Activated CD4-positive, alpha-beta T cell treated with anti-CD3 and anti-CD28 coated beads, Interleukin-10, Interleukin-2, amounts not matched to agents 100 ng/mL and 50 ng/mL, durations not matched to agents 16 hours and 8 hours (primary cell): ENCODE measurements at regions not wholly inside any gene's neighbourhood (a gene's known extent, or its start where the extent isn't known, plus 50 kb on each side); places are given as distances from the start of the nearest gene placed in this dataset.

Source experiments
- DNase-seq: peaks from one replicate; pipeline ENCODE4 v3.0.0-alpha.2; 2020

- DNase-seq = no peak
Observed at GRCh38 chr13:99892866-99893504, 78.6 kb downstream of the ZIC5 start.

DNA sequence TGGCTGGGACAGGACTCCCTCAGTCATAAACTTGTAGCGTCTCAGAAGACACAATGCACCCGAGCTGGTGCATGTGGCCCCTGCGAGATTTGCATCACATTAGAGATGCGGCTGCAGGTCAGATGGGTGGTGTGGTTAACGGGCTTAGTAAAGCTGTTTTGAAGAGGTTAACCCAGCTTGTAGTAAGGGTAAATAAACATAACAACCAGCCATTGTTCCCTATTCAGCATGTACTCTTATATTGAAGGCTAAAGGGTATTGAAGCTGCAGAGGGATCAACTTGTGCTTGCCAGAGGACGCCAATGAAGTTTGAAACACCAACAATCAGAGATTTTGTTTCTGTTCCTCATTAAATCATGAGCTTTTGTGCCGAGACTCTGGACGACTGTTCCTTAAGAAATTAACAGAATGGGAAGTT lies 79.4 kb downstream of the ZIC5 start:
- DNase-seq = no peak

GRCh38 chr13:99886706-99887105 lies 84.9 kb downstream of the ZIC5 start:
- DNase-seq = no peak

DNA sequence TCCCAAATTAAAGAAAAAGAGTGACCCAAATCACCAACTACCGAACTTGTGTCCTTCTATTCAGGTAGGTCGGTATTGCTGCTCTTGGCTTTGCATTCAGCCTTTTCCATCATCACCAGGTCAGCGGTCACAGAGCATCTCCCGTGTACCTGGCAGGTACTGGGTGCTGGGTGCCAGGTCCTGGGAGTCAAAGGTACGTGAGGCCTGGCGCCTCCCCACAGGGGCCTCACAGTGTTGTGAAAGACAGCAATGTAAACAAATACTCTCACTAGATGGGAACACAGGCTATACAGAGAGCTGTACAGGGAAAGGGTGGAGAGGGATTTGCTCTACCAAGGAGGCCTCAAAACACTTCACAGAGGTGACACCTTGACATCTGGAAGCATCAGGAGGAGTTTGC lies 86.7 kb downstream of the ZIC5 start:
- DNase-seq = no peak

DNA sequence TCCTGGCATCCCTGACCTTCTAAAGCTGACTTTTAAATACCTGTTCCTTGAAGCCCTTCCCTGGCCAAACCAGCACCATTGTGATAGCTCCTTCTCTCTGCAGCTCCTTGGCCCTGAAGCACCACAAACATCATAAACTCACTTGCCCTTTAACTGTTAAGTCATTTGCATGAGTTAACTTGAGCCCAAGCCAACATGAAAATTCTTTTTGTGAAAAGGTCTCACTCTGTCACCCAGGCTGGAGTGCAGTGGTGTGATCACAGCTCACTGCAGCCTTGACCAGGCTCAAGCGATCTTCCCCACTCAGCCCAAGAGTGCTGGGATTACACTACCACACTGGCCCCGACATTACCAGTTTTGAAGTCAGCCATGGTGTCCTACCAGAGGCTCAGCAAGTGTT lies 87.8 kb downstream of the ZIC5 start:
- DNase-seq = no peak

GRCh38 chr13:99878921-99879610 lies 92.5 kb downstream of the ZIC5 start:
- no peak for DNase-seq

- DNase-seq = no peak
Observed at GRCh38 chr13:99876651-99877050, 94.9 kb downstream of the ZIC5 start.

- DNase-seq = no peak
Observed at GRCh38 chr13:99875391-99875790, 96.2 kb downstream of the ZIC5 start.

- no peak for DNase-seq
Observed at GRCh38 chr13:99873832-99874430, 97.6 kb downstream of the ZIC5 start.

DNA sequence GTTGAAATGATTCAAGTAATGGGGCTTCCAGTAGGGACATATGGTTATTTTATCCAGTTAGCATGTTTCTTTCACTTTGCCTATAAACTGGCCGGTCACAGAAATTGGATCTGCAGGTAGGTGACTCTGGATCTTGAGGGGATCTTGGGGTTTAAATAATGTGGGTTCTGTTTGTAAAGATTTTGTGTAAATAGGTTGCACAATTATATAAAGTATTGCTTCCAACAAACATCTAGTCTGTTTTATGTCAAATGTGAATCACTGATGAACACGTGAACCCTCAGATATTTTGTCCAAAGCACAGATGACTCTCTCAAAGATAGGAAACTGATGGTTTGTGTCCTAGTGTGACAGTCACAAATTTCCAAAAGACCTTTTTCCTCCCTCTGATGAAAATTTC lies 98.4 kb downstream of the ZIC5 start:
- DNase-seq = no peak

DNA sequence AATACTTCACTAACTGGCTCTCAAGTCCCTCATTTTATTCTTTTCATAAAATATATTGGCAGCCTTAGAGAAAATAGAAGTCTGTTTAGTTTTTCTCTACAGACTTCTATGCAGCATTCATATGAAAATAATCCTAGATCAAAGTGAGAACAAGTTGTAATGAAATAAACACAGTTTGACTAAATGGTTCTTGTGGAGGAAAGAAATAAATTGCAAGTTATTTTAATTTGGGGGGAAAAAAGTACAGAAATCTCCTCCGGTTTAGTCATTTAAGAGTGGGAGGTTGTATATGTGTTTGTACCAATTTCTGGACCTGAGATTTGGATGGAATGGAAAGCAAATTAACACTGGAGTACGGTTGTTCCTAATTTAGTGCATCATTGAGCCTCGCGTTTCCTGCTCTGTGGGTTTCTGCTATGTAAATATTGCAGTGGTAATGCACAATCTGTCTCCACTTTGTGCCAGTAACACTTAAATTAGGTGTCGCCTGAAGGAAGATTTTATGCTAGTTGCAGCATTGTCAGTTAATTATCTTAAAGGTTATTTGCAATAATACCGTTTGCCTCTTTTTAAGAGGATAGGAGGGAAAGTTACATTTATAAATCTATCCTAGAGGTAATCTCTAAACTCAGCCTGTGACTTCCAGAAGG lies 100.2 kb downstream of the ZIC5 start:
- DNase-seq = no peak

DNA sequence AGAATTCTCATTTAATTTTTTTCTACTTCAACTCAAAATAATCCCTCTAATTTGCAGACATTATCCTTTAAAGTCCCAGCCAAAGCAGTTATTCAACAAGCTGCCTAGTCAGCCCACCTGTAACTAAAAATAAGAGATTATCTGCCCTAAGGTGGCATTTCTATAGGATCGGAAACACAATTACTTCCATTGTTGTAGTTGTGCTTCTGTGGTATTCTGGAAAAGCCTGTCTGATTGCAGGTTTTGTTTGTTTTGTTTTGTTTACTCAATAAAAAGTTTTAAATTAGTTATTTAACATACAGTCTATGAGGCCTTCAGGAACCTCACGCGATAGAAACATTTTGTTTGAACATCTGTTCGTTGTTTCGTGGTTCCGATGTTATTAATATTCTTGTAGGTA lies 101.0 kb downstream of the ZIC5 start:
- DNase-seq = no peak

- no peak for DNase-seq
Observed at GRCh38 chr13:99869830-99870229, 101.7 kb downstream of the ZIC5 start.

- DNase-seq = no peak
Observed at GRCh38 chr13:99868767-99869166, 102.8 kb downstream of the ZIC5 start.

DNA sequence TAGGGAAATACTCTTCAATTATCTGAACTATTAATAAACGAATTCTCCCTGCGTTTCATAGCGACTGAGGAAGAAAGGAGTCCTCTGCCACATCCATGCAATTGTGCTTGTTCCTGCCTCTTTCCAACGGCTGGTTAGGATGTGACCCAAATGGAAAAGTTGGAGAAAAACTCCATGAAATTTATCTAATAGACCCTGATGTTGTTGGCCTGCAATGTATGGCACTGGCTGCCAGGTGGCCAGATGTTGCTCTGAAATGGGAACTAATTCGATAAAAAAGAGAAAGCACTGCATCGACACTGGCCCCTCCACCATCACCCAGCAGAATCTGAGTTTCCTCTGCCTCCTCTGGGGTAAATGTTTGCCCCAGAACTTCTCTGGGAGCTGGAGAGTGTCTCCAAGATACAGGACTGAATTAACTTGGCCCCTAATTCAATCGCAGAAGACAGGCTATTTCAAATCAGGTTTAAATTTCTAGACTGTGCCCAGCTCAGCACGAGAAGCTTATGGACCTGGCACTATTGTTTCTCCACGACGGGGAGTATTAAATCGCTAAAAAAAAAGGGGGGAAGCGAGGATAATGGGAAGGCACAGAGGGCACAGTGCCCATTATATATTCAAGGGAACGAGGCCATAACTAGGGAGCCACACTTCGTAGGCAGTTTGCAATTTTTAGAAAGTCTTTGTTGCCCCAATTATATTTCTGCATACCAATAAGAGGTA lies 103.9 kb downstream of the ZIC5 start:
- DNase-seq = no peak

- no peak for DNase-seq
Observed at GRCh38 chr13:99866781-99867180, 104.8 kb downstream of the ZIC5 start.

GRCh38 chr13:99865420-99865930 lies 106.1 kb downstream of the ZIC5 start:
- DNase-seq = no peak

DNA sequence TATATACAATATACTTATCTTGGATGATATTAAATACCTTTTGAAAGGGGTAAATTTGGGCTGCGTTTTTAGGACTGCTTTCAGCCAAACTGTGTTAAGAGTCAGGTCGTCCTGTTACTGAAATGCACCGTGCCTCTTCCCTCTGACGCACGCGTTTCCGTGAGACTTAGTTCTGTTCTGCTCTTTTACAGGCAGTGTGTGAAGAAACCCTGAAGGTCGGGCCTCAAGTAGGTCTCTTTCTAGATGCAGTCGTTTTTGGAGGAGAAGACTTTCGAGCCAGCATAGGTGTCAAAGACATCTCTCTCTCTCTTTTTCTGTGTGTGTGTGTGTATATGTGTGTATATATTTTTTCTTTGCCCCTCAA lies 107.0 kb downstream of the ZIC5 start:
- no peak for DNase-seq

GRCh38 chr13:99863789-99864626 lies 107.6 kb downstream of the ZIC5 start:
- no peak for DNase-seq

- DNase-seq = no peak
Observed at GRCh38 chr13:99862244-99862643, 109.3 kb downstream of the ZIC5 start.

GRCh38 chr13:99861771-99862170 lies 109.8 kb downstream of the ZIC5 start:
- no peak for DNase-seq

- no peak for DNase-seq
Observed at GRCh38 chr13:99860745-99861144, 110.8 kb downstream of the ZIC5 start.
